ENCODE measurements at regions not wholly inside any gene's neighbourhood (a gene's known extent, or its start where the extent isn't known, plus 50 kb on each side); places are given as distances from the start of the nearest gene placed in this dataset.

GRCh38 chr11:81129618-81130017, 1604.0 kb downstream of the FAM181B start:
- no peak overlapping the region for H3K27ac ChIP-seq (ENCODE audit: low read length)
- H3K4me3 ChIP-seq (ENCODE audit: low read length) = no peak overlapping the region
- BruUV-seq (replicated peaks) = no TSS peak
- H3K27me3 ChIP-seq (ENCODE audit: low read length) = no peaks in the 10 kb centered on the region
- intact Hi-C loops (cut with micrococcal nuclease) = no loop called here
- no peaks in the 10 kb centered on the region for H3K9me2 ChIP-seq (replicated peaks; ENCODE audit: low read length)
- CTCF ChIA-PET = no interaction called here
- no peaks in the 10 kb centered on the region for H3K79me2 ChIP-seq (ENCODE audit: low read length)
- no peak overlapping the region for H3K4me2 ChIP-seq (ENCODE audit: low read length)
- DNase-seq (no peak), ATAC-seq (no peak)
- no peak overlapping the region for H3K9ac ChIP-seq (ENCODE audit: low read length)
- H2AFZ ChIP-seq (ENCODE audit: low read length) = no peak overlapping the region
- H3K36me3 ChIP-seq (ENCODE audit: low read depth, low read length) = no peaks in the 10 kb centered on the region
- POLR2A ChIA-PET (ENCODE audit: unreplicated experiment) = no interaction called here
- no peaks in the 10 kb centered on the region for H3K9me3 ChIP-seq (ENCODE audit: low read length)
- H3K4me1 ChIP-seq (ENCODE audit: insufficient read depth, low read length) = no peaks in the 10 kb centered on the region
- no peaks in the 10 kb centered on the region for H3F3A ChIP-seq (ENCODE audit: low read length, unreplicated experiment)
- TF ChIP-seq EZH2phosphoT487 (IDR thresholded peaks at IDR 0.05; ENCODE audit: borderline replicate concordance, low read length) (no peak), EZH2 (IDR thresholded peaks at IDR 0.05; ENCODE audit: low read length, unreplicated experiment) (no peak), CTCF (conservative IDR thresholded peaks at IDR 0.05; ENCODE audit: low read depth, low read length) (no peak)
- no peaks in the 10 kb centered on the region for H4K20me1 ChIP-seq (ENCODE audit: low read length)

GRCh38 chr11:81112718-81113117, 1620.9 kb downstream of the FAM181B start:
- Histone ChIP-seq H3K4me2 (ENCODE audit: low read length) (no peak overlapping the region), H3K36me3 (ENCODE audit: low read depth, low read length) (no peaks in the 10 kb centered on the region), H3K4me1 (ENCODE audit: insufficient read depth, low read length) (no peaks in the 10 kb centered on the region), H3K9ac (ENCODE audit: low read length) (no peak overlapping the region), H3K27ac (ENCODE audit: low read length) (no peak overlapping the region), H3K27me3 (ENCODE audit: low read length) (no peaks in the 10 kb centered on the region), H4K20me1 (ENCODE audit: low read length) (no peaks in the 10 kb centered on the region), H3K9me2 (replicated peaks; ENCODE audit: low read length) (no peaks in the 10 kb centered on the region), H3K79me2 (ENCODE audit: low read length) (no peaks in the 10 kb centered on the region), H3F3A (ENCODE audit: low read length, unreplicated experiment) (no peaks in the 10 kb centered on the region), H3K9me3 (ENCODE audit: low read length) (peaks cover 8% of the 10 kb centered on the region; the same call in 1 of the 2 replicates), H3K4me3 (ENCODE audit: low read length) (no peak overlapping the region), H2AFZ (ENCODE audit: low read length) (no peak overlapping the region)
- DNase-seq = no peak
- ChIA-PET POLR2A (ENCODE audit: unreplicated experiment) (no interaction called here), CTCF (no interaction called here)
- BruUV-seq (replicated peaks) = no TSS peak
- intact Hi-C loops (cut with micrococcal nuclease) = no loop called here
- TF ChIP-seq CTCF (conservative IDR thresholded peaks at IDR 0.05; ENCODE audit: low read depth, low read length) (no peak), EZH2 (IDR thresholded peaks at IDR 0.05; ENCODE audit: low read length, unreplicated experiment) (no peak), EZH2phosphoT487 (IDR thresholded peaks at IDR 0.05; ENCODE audit: borderline replicate concordance, low read length) (no peak)
- ATAC-seq = no peak

- Histone ChIP-seq H3K4me1 (ENCODE audit: insufficient read depth, low read length) (no peaks in the 10 kb centered on the region), H3K79me2 (ENCODE audit: low read length) (no peaks in the 10 kb centered on the region), H3F3A (ENCODE audit: low read length, unreplicated experiment) (no peaks in the 10 kb centered on the region), H3K9me2 (replicated peaks; ENCODE audit: low read length) (no peaks in the 10 kb centered on the region), H3K4me2 (ENCODE audit: low read length) (no peak overlapping the region), H3K36me3 (ENCODE audit: low read depth, low read length) (no peaks in the 10 kb centered on the region), H3K27me3 (ENCODE audit: low read length) (no peaks in the 10 kb centered on the region), H3K9ac (ENCODE audit: low read length) (no peak overlapping the region), H4K20me1 (ENCODE audit: low read length) (no peaks in the 10 kb centered on the region), H3K4me3 (ENCODE audit: low read length) (no peak overlapping the region), H3K27ac (ENCODE audit: low read length) (no peak overlapping the region), H3K9me3 (ENCODE audit: low read length) (peaks cover 4% of the 10 kb centered on the region; the same call in 1 of the 2 replicates), H2AFZ (ENCODE audit: low read length) (no peak overlapping the region)
- CTCF ChIA-PET = no interaction called here
- intact Hi-C loops (cut with micrococcal nuclease) = no loop called here
- ATAC-seq (no peak), DNase-seq (no peak)
- BruUV-seq (replicated peaks) = no TSS peak
- POLR2A ChIA-PET (ENCODE audit: unreplicated experiment) = no interaction called here
- no peak for TF ChIP-seq EZH2phosphoT487 (IDR thresholded peaks at IDR 0.05; ENCODE audit: borderline replicate concordance, low read length)
- no peak for TF ChIP-seq CTCF (conservative IDR thresholded peaks at IDR 0.05; ENCODE audit: low read depth, low read length)
- TF ChIP-seq EZH2 (IDR thresholded peaks at IDR 0.05; ENCODE audit: low read length, unreplicated experiment) = no peak
These were observed 1629.6 kb downstream of the FAM181B start for GRCh38 chr11:81104051-81104450.

All from PC-3 (cell line).